ENCODE measurements at regions not wholly inside any gene's neighbourhood (a gene's known extent, or its start where the extent isn't known, plus 50 kb on each side); places are given as distances from the start of the nearest gene placed in this dataset.

DNA sequence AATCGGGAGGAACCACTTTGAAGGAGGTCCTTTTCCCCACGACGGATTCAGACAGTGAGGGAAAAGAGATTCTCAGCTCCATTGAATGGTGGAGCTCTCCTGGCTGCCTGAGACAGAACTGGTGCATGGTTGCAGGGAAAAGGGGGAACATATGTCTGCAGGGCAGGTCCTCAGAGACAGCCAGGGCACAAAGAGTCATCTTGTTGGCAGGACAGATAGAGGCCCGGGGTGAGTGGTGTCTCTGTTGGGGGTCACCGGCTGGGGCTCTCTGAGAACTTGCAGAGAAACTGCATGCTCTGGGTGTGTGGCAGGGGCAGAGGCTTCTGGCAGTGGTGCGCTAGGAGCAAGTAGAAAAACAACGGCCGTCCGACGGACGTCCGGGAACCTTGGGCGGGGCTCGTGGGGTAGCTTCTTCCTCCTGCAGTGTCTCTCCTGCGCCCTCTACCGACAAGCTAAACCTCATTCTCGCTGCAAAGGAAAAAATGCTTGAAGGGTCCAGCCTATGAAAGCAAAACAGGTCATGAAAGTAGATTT is 94.3 kb downstream of the CDCA7 start (continued):
- TF ChIP-seq, protein P1, sequence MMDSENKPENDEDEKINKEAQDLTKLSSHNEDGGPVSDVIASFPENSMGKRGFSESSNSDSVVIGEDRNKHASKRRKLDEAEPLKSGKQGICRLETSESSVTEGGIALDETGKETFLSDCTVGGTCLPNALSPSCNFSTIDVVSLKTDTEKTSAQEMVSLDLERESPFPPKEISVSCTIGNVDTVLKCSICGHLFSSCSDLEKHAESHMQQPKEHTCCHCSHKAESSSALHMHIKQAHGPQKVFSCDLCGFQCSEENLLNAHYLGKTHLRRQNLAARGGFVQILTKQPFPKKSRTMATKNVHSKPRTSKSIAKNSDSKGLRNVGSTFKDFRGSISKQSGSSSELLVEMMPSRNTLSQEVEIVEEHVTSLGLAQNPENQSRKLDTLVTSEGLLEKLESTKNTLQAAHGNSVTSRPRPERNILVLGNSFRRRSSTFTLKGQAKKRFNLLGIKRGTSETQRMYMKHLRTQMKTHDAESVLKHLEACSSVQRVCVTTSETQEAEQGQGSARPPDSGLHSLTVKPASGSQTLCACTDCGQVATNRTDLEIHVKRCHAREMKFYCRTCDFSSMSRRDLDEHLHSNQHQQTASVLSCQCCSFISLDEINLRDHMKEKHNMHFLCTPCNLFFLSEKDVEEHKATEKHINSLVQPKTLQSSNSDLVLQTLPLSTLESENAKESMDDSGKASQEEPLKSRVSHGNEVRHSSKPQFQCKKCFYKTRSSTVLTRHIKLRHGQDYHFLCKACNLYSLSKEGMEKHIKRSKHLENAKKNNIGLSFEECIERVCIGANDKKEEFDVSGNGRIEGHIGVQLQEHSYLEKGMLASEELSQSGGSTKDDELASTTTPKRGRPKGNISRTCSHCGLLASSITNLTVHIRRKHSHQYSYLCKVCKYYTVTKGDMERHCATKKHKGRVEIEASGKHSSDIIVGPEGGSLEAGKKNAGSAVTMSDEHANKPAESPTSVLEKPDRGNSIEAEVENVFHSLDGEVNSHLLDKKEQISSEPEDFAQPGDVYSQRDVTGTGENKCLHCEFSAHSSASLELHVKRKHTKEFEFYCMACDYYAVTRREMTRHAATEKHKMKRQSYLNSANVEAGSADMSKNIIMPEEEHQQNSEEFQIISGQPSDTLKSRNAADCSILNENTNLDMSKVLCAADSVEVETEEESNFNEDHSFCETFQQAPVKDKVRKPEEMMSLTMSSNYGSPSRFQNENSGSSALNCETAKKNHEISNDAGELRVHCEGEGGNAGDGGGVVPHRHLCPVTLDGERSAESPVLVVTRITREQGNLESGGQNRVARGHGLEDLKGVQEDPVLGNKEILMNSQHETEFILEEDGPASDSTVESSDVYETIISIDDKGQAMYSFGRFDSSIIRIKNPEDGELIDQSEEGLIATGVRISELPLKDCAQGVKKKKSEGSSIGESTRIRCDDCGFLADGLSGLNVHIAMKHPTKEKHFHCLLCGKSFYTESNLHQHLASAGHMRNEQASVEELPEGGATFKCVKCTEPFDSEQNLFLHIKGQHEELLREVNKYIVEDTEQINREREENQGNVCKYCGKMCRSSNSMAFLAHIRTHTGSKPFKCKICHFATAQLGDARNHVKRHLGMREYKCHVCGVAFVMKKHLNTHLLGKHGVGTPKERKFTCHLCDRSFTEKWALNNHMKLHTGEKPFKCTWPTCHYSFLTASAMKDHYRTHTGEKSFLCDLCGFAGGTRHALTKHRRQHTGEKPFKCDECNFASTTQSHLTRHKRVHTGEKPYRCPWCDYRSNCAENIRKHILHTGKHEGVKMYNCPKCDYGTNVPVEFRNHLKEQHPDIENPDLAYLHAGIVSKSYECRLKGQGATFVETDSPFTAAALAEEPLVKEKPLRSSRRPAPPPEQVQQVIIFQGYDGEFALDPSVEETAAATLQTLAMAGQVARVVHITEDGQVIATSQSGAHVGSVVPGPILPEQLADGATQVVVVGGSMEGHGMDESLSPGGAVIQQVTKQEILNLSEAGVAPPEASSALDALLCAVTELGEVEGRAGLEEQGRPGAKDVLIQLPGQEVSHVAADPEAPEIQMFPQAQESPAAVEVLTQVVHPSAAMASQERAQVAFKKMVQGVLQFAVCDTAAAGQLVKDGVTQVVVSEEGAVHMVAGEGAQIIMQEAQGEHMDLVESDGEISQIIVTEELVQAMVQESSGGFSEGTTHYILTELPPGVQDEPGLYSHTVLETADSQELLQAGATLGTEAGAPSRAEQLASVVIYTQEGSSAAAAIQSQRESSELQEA (CRISPR knock-in tag; IDR thresholded peaks at IDR 0.05; ENCODE audit: not compliant biosample characterization), result no peak
- no peak for TF ChIP-seq THYN1 (CRISPR knock-in tag; IDR thresholded peaks at IDR 0.05; ENCODE audit: borderline replicate concordance, low read depth)
- TF ChIP-seq ZNF431 (CRISPR knock-in tag; IDR thresholded peaks at IDR 0.05; ENCODE audit: borderline replicate concordance, low read depth), result no peak
- TF ChIP-seq FOSL2 (CRISPR knock-in tag; IDR thresholded peaks at IDR 0.05), result no peak
- no peak for TF ChIP-seq ZNF780A (CRISPR knock-in tag; IDR thresholded peaks at IDR 0.05)
- TF ChIP-seq ZNF562 (CRISPR knock-in tag; IDR thresholded peaks at IDR 0.05; ENCODE audit: borderline replicate concordance), result no peak
- TF ChIP-seq ZC3H13 (CRISPR knock-in tag; IDR thresholded peaks at IDR 0.05), result no peak
- TF ChIP-seq YEATS4 (CRISPR knock-in tag; IDR thresholded peaks at IDR 0.05; ENCODE audit: borderline replicate concordance), result 0 out of 2 replicates have a peak, but pooled peaks have one; percentile 28
- no peak; the same call in 1 of the 2 replicates for TF ChIP-seq DMAP1 (CRISPR knock-in tag; IDR thresholded peaks at IDR 0.05)
- TF ChIP-seq, protein P2, sequence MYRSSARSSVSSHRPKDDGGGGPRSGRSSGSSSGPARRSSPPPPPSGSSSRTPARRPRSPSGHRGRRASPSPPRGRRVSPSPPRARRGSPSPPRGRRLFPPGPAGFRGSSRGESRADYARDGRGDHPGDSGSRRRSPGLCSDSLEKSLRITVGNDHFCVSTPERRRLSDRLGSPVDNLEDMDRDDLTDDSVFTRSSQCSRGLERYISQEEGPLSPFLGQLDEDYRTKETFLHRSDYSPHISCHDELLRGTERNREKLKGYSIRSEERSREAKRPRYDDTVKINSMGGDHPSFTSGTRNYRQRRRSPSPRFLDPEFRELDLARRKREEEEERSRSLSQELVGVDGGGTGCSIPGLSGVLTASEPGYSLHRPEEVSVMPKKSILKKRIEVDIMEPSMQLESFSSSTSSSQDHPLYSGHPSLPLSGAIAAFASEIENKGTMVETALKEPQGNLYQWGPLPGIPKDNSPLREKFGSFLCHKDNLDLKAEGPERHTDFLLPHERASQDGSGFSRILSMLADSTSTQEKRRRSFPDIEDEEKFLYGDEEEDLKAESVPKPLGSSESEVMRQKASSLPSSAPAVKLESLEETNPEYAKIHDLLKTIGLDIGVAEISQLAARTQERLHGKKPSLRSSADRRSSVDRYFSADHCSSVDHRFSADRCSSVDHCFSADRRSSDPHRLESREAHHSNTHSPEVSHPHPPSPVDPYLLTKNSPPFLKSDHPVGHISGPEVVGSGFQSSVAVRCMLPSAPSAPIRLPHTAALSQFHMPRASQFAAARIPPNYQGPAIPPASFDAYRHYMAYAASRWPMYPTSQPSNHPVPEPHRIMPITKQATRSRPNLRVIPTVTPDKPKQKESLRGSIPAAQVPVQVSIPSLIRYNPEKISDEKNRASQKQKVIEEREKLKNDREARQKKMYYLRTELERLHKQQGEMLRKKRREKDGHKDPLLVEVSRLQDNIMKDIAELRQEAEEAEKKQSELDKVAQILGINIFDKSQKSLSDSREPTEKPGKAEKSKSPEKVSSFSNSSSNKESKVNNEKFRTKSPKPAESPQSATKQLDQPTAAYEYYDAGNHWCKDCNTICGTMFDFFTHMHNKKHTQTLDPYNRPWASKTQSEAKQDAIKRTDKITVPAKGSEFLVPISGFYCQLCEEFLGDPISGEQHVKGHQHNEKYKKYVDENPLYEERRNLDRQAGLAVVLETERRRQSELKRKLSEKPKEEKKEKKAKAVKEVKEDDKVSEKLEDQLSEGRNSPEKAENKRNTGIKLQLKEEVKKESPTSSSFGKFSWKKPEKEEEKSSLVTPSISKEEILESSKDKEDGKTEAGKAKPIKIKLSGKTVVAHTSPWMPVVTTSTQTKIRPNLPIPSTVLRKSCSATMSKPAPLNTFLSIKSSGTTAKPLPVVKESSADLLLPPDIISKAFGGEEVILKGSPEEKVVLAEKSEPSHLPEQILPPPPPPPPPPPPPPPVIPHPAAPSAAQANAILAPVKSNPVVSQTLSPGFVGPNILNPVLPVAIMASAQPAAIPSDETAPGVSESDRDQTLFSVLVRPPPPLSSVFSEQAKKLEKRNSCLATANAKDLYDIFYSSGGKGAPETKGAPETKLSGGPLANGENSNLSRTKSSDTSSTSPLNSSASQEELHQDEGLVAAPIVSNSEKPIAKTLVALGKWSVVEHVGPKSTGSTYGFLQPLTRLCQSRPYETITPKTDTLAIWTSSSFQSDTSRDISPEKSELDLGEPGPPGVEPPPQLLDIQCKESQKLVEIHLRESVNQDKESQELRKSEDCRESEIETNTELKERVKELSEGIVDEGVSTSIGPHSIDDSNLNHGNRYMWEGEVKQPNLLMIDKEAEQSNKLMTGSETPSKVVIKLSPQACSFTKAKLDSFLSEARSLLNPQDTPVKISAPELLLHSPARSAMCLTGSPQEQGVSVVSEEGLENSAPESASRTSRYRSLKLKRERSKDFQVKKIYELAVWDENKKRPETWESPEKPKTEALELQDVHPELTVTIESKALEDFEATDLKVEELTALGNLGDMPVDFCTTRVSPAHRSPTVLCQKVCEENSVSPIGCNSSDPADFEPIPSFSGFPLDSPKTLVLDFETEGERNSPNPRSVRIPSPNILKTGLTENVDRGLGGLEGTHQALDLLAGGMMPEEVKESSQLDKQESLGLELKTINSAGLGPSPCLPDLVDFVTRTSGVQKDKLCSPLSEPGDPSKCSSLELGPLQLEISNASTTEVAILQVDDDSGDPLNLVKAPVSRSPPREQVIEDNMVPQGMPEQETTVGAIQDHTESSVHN (CRISPR knock-in tag; IDR thresholded peaks at IDR 0.05), result no peak
- TF ChIP-seq, protein P3, sequence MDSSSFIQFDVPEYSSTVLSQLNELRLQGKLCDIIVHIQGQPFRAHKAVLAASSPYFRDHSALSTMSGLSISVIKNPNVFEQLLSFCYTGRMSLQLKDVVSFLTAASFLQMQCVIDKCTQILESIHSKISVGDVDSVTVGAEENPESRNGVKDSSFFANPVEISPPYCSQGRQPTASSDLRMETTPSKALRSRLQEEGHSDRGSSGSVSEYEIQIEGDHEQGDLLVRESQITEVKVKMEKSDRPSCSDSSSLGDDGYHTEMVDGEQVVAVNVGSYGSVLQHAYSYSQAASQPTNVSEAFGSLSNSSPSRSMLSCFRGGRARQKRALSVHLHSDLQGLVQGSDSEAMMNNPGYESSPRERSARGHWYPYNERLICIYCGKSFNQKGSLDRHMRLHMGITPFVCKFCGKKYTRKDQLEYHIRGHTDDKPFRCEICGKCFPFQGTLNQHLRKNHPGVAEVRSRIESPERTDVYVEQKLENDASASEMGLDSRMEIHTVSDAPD (CRISPR knock-in tag; IDR thresholded peaks at IDR 0.05), result no peak
- no peak for TF ChIP-seq ZNF83 (CRISPR knock-in tag; IDR thresholded peaks at IDR 0.05; ENCODE audit: borderline replicate concordance)

Measured in HepG2 (cell line).